ENCODE measurements at regions not wholly inside any gene's neighbourhood (a gene's known extent, or its start where the extent isn't known, plus 50 kb on each side); places are given as distances from the start of the nearest gene placed in this dataset.

DNA sequence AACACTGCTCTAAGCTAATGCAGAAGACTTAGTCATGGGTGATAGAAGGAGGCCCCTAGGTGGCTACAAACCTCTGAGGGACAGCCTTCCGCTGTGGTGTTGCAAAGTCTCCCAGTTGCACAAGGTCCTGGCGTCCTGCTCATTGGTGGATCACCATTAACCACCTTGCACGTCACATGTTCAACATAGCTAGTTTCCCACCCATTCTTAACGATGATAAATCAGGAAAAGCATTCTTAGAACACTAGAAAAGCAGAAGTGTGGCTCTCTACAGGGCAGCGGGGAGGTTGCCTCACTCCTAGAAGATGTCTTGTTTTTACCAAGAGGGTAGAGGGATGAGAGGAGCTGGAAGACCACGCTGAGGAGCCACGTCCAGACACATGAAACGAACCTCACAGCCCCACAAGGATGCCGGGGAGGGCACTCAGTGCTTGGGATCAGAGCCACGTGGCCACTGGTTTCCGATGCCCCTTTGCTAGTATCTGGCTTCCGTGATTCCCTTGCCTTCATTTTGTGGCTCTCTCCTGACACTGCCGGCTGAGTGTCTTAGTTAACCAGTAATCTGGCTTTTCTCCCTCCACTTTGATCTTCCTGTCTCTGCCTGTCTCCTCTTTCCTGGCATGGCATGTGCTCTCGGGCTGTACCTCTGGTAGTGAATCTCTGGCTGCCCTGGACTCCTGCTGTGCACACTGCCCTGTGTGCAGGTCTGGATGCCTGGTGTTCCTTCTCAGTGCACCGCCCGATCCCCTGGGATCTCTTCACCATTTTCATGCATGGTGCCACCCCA is 91.4 kb upstream of the NEDD9 start (continued):
- TF ChIP-seq, protein P1, sequence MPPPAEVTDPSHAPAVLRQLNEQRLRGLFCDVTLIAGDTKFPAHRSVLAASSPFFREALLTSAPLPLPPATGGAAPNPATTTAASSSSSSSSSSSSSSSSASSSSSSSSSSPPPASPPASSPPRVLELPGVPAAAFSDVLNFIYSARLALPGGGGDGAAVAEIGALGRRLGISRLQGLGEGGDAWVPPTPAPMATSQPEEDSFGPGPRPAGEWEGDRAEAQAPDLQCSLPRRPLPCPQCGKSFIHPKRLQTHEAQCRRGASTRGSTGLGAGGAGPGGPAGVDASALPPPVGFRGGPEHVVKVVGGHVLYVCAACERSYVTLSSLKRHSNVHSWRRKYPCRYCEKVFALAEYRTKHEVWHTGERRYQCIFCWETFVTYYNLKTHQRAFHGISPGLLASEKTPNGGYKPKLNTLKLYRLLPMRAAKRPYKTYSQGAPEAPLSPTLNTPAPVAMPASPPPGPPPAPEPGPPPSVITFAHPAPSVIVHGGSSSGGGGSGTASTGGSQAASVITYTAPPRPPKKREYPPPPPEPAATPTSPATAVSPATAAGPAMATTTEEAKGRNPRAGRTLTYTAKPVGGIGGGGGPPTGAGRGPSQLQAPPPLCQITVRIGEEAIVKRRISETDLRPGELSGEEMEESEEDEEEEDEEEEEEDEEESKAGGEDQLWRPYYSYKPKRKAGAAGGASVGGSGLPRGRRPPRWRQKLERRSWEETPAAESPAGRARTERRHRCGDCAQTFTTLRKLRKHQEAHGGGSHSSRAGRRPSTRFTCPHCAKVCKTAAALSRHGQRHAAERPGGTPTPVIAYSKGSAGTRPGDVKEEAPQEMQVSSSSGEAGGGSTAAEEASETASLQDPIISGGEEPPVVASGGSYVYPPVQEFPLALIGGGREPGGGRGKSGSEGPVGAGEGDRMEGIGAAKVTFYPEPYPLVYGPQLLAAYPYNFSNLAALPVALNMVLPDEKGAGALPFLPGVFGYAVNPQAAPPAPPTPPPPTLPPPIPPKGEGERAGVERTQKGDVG (CRISPR knock-in tag; IDR thresholded peaks at IDR 0.05; ENCODE audit: borderline replicate concordance): peak; percentile 96
- TF ChIP-seq CAMTA2 (CRISPR knock-in tag; IDR thresholded peaks at IDR 0.05; ENCODE audit: borderline replicate concordance): no peak
- TF ChIP-seq KDM6A (CRISPR knock-in tag; IDR thresholded peaks at IDR 0.05; ENCODE audit: low read depth): peak; percentile 67; the same call in 1 of the 2 replicates
- TF ChIP-seq, protein P2, sequence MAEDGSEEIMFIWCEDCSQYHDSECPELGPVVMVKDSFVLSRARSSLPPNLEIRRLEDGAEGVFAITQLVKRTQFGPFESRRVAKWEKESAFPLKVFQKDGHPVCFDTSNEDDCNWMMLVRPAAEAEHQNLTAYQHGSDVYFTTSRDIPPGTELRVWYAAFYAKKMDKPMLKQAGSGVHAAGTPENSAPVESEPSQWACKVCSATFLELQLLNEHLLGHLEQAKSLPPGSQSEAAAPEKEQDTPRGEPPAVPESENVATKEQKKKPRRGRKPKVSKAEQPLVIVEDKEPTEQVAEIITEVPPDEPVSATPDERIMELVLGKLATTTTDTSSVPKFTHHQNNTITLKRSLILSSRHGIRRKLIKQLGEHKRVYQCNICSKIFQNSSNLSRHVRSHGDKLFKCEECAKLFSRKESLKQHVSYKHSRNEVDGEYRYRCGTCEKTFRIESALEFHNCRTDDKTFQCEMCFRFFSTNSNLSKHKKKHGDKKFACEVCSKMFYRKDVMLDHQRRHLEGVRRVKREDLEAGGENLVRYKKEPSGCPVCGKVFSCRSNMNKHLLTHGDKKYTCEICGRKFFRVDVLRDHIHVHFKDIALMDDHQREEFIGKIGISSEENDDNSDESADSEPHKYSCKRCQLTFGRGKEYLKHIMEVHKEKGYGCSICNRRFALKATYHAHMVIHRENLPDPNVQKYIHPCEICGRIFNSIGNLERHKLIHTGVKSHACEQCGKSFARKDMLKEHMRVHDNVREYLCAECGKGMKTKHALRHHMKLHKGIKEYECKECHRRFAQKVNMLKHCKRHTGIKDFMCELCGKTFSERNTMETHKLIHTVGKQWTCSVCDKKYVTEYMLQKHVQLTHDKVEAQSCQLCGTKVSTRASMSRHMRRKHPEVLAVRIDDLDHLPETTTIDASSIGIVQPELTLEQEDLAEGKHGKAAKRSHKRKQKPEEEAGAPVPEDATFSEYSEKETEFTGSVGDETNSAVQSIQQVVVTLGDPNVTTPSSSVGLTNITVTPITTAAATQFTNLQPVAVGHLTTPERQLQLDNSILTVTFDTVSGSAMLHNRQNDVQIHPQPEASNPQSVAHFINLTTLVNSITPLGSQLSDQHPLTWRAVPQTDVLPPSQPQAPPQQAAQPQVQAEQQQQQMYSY (CRISPR knock-in tag; IDR thresholded peaks at IDR 0.05): no peak; the same call in 1 of the 2 replicates
- 0 out of 2 replicates have a peak, but pooled peaks have one; percentile 11 for TF ChIP-seq SIX4 (CRISPR knock-in tag; IDR thresholded peaks at IDR 0.05)
- TF ChIP-seq PAF1 (CRISPR knock-in tag; IDR thresholded peaks at IDR 0.05): no peak
- TF ChIP-seq ZNF468 (CRISPR knock-in tag; IDR thresholded peaks at IDR 0.05): no peak
- no peak for TF ChIP-seq ZNF878 (CRISPR knock-in tag; IDR thresholded peaks at IDR 0.05)
- TF ChIP-seq CHD4 (IDR thresholded peaks at IDR 0.05; ENCODE audit: borderline replicate concordance, low read length): 0 out of 2 replicates have a peak, but pooled peaks have one; percentile 15
- TF ChIP-seq SMAD9 (CRISPR knock-in tag; IDR thresholded peaks at IDR 0.05): no peak
- 0 out of 2 replicates have a peak, but pooled peaks have one; percentile 71 for TF ChIP-seq RBAK (CRISPR knock-in tag; IDR thresholded peaks at IDR 0.05)
- peak; percentile 92 for TF ChIP-seq ZNF572 (CRISPR knock-in tag; IDR thresholded peaks at IDR 0.05)
- no peak; the same call in 1 of the 2 replicates for TF ChIP-seq DR1 (CRISPR knock-in tag; IDR thresholded peaks at IDR 0.05)
- TF ChIP-seq KAT7 (CRISPR knock-in tag; IDR thresholded peaks at IDR 0.05; ENCODE audit: borderline replicate concordance): no peak
- TF ChIP-seq HNF4G (IDR thresholded peaks at IDR 0.05; ENCODE audit: borderline replicate concordance, low read depth, low read length): no peak
- peak; percentile 46; the same call in 1 of the 2 replicates for TF ChIP-seq HNF4G (CRISPR knock-in tag; IDR thresholded peaks at IDR 0.05; ENCODE audit: borderline replicate concordance, low read depth)
- TF ChIP-seq SOX13 (IDR thresholded peaks at IDR 0.05): 0 out of 2 replicates have a peak, but pooled peaks have one; percentile 52
- TF ChIP-seq SOX13 (CRISPR knock-in tag; conservative IDR thresholded peaks at IDR 0.05 in 1 of 2, IDR thresholded peaks at IDR 0.05 in 1 of 2): peak in 1 of 2 experiments; percentile 78; a peak in 2 of 4 replicates
- TF ChIP-seq KDM5B (CRISPR knock-in tag; IDR thresholded peaks at IDR 0.05; ENCODE audit: borderline replicate concordance): peak; percentile 82
- TF ChIP-seq, protein P3, sequence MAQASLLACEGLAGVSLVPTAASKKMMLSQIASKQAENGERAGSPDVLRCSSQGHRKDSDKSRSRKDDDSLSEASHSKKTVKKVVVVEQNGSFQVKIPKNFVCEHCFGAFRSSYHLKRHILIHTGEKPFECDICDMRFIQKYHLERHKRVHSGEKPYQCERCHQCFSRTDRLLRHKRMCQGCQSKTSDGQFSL (CRISPR knock-in tag; IDR thresholded peaks at IDR 0.05): no peak
- no peak for TF ChIP-seq NFIB (CRISPR knock-in tag; IDR thresholded peaks at IDR 0.05; ENCODE audit: borderline replicate concordance)
- peak; percentile 94; the same call in 1 of the 2 replicates for TF ChIP-seq ZNF788 (CRISPR knock-in tag; IDR thresholded peaks at IDR 0.05; ENCODE audit: borderline replicate concordance)

Measured in HepG2 (cell line).